Trophoblast cell (in vitro differentiated cells and primary cell): ENCODE measurements at regions not wholly inside any gene's neighbourhood (a gene's known extent, or its start where the extent isn't known, plus 50 kb on each side); places are given as distances from the start of the nearest gene placed in this dataset.
A peak's percentile ranks its signal among the peaks of the same experiment; 100 is the strongest.
"Not testable (repeated sequence)": the region's sequence is repeated elsewhere in the genome, so short reads cannot be mapped to it uniquely, and the experiment has no call there.

Experiments used
- DNase-seq, 2 donors: peaks; one replicate each; pipeline ENCODE4 v3.0.0-alpha.2; 2016
- H2AFZ ChIP-seq: 2 replicates; pipeline ENCODE4 v1.6.1; 2013; ENCODE audit warnings: low read length, moderate library complexity, mild to moderate bottlenecking; ENCODE audit not compliant: insufficient read depth, poor library complexity
- H2AK5ac ChIP-seq: 2 replicates; pipeline ENCODE4 v1.6.1; 2013; ENCODE audit warnings: mild to moderate bottlenecking, low read length
- H2BK120ac ChIP-seq: 2 replicates; pipeline ENCODE4 v1.6.1; 2013; ENCODE audit warnings: low read length, mild to moderate bottlenecking, moderate library complexity; ENCODE audit not compliant: insufficient read depth, poor library complexity
- H2BK12ac ChIP-seq: 2 replicates; pipeline ENCODE4 v1.6.1; 2013; ENCODE audit warnings: mild to moderate bottlenecking, low read length, moderate library complexity
- H2BK5ac ChIP-seq: 2 replicates; pipeline ENCODE4 v1.6.1; 2013; ENCODE audit warnings: low read length, low read depth, moderate library complexity, mild to moderate bottlenecking; ENCODE audit not compliant: poor library complexity
- H3K14ac ChIP-seq: 2 replicates; pipeline ENCODE4 v1.6.1; 2013; ENCODE audit warnings: mild to moderate bottlenecking, low read length
- H3K18ac ChIP-seq: 2 replicates; pipeline ENCODE4 v1.6.1; 2013; ENCODE audit warnings: mild to moderate bottlenecking, low read length
- H3K23ac ChIP-seq: 2 replicates; pipeline ENCODE4 v1.6.1; 2013; ENCODE audit warnings: low read length
- H3K27ac ChIP-seq: 2 replicates; pipeline ENCODE4 v1.5.1; 2013; ENCODE audit warnings: low read depth, mild to moderate bottlenecking, inconsistent platforms, low read length, moderate library complexity
- H3K27me3 ChIP-seq: 2 replicates; pipeline ENCODE4 v1.6.1; 2013; ENCODE audit warnings: inconsistent platforms, mild to moderate bottlenecking, low read length, moderate library complexity; ENCODE audit not compliant: insufficient read depth
- H3K36me3 ChIP-seq, 2 experiments: 1 replicate in 1 of 2; 2 replicates in 1 of 2; pipeline ENCODE4 v1.6.1; 2013; ENCODE audit warnings: low read length in 2 of 2, mild to moderate bottlenecking in 2 of 2, moderate library complexity in 1 of 2; ENCODE audit not compliant: insufficient read depth in 2 of 2, control insufficient read depth in 1 of 2
- H3K4ac ChIP-seq: 2 replicates; pipeline ENCODE4 v1.6.1; 2013; ENCODE audit warnings: low read depth, mild to moderate bottlenecking, low read length, moderate library complexity
- H3K4me1 ChIP-seq, 2 experiments: 1 replicate in 1 of 2; 2 replicates in 1 of 2; pipeline ENCODE4 v1.6.1; 2013; ENCODE audit warnings: low read length in 2 of 2, mild to moderate bottlenecking in 2 of 2, moderate library complexity in 1 of 2; ENCODE audit not compliant: insufficient read depth in 2 of 2, control insufficient read depth in 1 of 2
- H3K4me2 ChIP-seq: 2 replicates; pipeline ENCODE4 v1.6.1; 2013; ENCODE audit warnings: inconsistent platforms, mild to moderate bottlenecking, low read length, moderate library complexity
- H3K4me3 ChIP-seq: 2 replicates; pipeline ENCODE4 v1.5.1; 2013; ENCODE audit warnings: mild to moderate bottlenecking, low read depth, low read length, inconsistent platforms
- H3K79me1 ChIP-seq: one replicate; pipeline ENCODE4 v1.6.1; 2013; ENCODE audit warnings: low read length
- H3K79me2 ChIP-seq: 2 replicates; pipeline ENCODE4 v1.6.1; 2013; ENCODE audit warnings: low read length, mild to moderate bottlenecking; ENCODE audit not compliant: control insufficient read depth, insufficient read depth, poor library complexity
- H3K9ac ChIP-seq: 2 replicates; pipeline ENCODE4 v1.6.1; 2013; ENCODE audit warnings: mild to moderate bottlenecking, low read length
- H3K9me3 ChIP-seq: 2 replicates; pipeline ENCODE4 v1.6.1; 2013; ENCODE audit warnings: low read depth, mild to moderate bottlenecking, control low read depth, inconsistent platforms, low read length; ENCODE audit not compliant: insufficient read depth
- H4K12ac ChIP-seq: 2 replicates; pipeline ENCODE4 v1.6.1; 2013; ENCODE audit warnings: low read depth, mild to moderate bottlenecking, low read length, moderate library complexity
- H4K8ac ChIP-seq: 2 replicates; pipeline ENCODE4 v1.6.1; 2013; ENCODE audit warnings: low read depth, mild to moderate bottlenecking, low read length, moderate library complexity
- H4K91ac ChIP-seq: one replicate; pipeline ENCODE4 v1.6.1; 2013; ENCODE audit warnings: low read depth, mild to moderate bottlenecking, low read length, moderate library complexity
- WGBS: extraction: QIAGEN DNeasy Blood & Tissue Kit; methylation state at CpG from one replicate; pipeline ENCODE4 v1.1.7; 2013; ENCODE audit warnings: missing lambda C conversion rate; ENCODE audit not compliant: insufficient read length, insufficient coverage; ENCODE audit errors: extremely low coverage; 5-methylcytosine and 5-hydroxymethylcytosine counted together

GRCh38 chr5:123975521-123975920, 463.5 kb downstream of the CSNK1G3 start:
- not testable (repeated sequence) for H3K14ac ChIP-seq, H2AK5ac ChIP-seq, H3K27ac ChIP-seq, H2AFZ ChIP-seq, H3K27me3 ChIP-seq, H2BK120ac ChIP-seq, H3K9ac ChIP-seq, H3K4me2 ChIP-seq, DNase-seq, H4K91ac ChIP-seq, H3K79me1 ChIP-seq, H3K9me3 ChIP-seq, H3K18ac ChIP-seq, H3K4me1 ChIP-seq, H4K12ac ChIP-seq, H2BK12ac ChIP-seq, H2BK5ac ChIP-seq, H3K79me2 ChIP-seq, H3K4ac ChIP-seq, H4K8ac ChIP-seq, H3K36me3 ChIP-seq, H3K23ac ChIP-seq, H3K4me3 ChIP-seq

- Histone ChIP-seq H3K4ac (no peak overlapping the region), H3K4me3 (no peak overlapping the region), H4K12ac (no peak overlapping the region), H2AK5ac (no peak overlapping the region), H3K4me1 (no peaks in the 10 kb centered on the region), H3K9ac (no peak overlapping the region), H3K4me2 (no peak overlapping the region), H2BK12ac (no peak overlapping the region), H2BK120ac (no peak overlapping the region), H3K79me2 (no peaks in the 10 kb centered on the region), H2BK5ac (no peak overlapping the region), H3K27ac (no peak overlapping the region), H3K9me3 (no peaks in the 10 kb centered on the region), H2AFZ (no peak overlapping the region), H3K36me3 (no peaks in the 10 kb centered on the region), H3K27me3 (no peaks in the 10 kb centered on the region), H3K23ac (no peak overlapping the region), H3K79me1 (no peaks in the 10 kb centered on the region), H4K91ac (no peak overlapping the region), H4K8ac (no peak overlapping the region), H3K18ac (no peak overlapping the region), H3K14ac (no peak overlapping the region)
- DNase-seq, result no peak
- no CpG with 5 or more reads among the region's 1 CpG for WGBS
Observed at GRCh38 chr5:123966781-123967180, 454.8 kb downstream of the CSNK1G3 start.

- no peak overlapping the region for H2BK5ac ChIP-seq
- H4K8ac ChIP-seq, result no peak overlapping the region
- no peak overlapping the region for H2BK12ac ChIP-seq
- WGBS, result no CpG with 5 or more reads among the region's 3 CpGs
- H3K14ac ChIP-seq, result no peak overlapping the region
- H3K23ac ChIP-seq, result no peak overlapping the region
- H4K12ac ChIP-seq, result no peak overlapping the region
- no peak overlapping the region for H3K4ac ChIP-seq
- no peaks in the 10 kb centered on the region for H3K36me3 ChIP-seq
- H2AFZ ChIP-seq, result no peak overlapping the region
- no peak overlapping the region for H2AK5ac ChIP-seq
- H3K27ac ChIP-seq, result no peak overlapping the region
- no peaks in the 10 kb centered on the region for H3K79me2 ChIP-seq
- no peak overlapping the region for H4K91ac ChIP-seq
- no peak overlapping the region for H3K9ac ChIP-seq
- H3K27me3 ChIP-seq, result no peaks in the 10 kb centered on the region
- H3K9me3 ChIP-seq, result no peaks in the 10 kb centered on the region
- H3K18ac ChIP-seq, result no peak overlapping the region
- no peaks in the 10 kb centered on the region for H3K79me1 ChIP-seq
- no peak for DNase-seq
- H2BK120ac ChIP-seq, result no peak overlapping the region
- no peak overlapping the region for H3K4me3 ChIP-seq
- no peaks in the 10 kb centered on the region for H3K4me1 ChIP-seq
- no peak overlapping the region for H3K4me2 ChIP-seq
Observed at GRCh38 chr5:123965626-123966025, 453.6 kb downstream of the CSNK1G3 start.

- H2AK5ac ChIP-seq, result no peak overlapping the region
- H2BK5ac ChIP-seq, result no peak overlapping the region
- H2BK12ac ChIP-seq, result no peak overlapping the region
- H4K8ac ChIP-seq, result no peak overlapping the region
- H3K36me3 ChIP-seq, result no peaks in the 10 kb centered on the region
- H4K91ac ChIP-seq, result no peak overlapping the region
- H3K4me1 ChIP-seq, result no peaks in the 10 kb centered on the region
- WGBS, result no CpG with 5 or more reads among the region's 1 CpG
- H3K9ac ChIP-seq, result no peak overlapping the region
- H2AFZ ChIP-seq, result no peak overlapping the region
- no peaks in the 10 kb centered on the region for H3K27me3 ChIP-seq
- H3K27ac ChIP-seq, result no peak overlapping the region
- H3K23ac ChIP-seq, result no peak overlapping the region
- no peak overlapping the region for H3K4ac ChIP-seq
- no peak overlapping the region for H4K12ac ChIP-seq
- no peaks in the 10 kb centered on the region for H3K79me1 ChIP-seq
- no peak overlapping the region for H2BK120ac ChIP-seq
- no peak overlapping the region for H3K4me2 ChIP-seq
- DNase-seq, result peak; percentile 4 to 81
- no peak overlapping the region for H3K14ac ChIP-seq
- H3K18ac ChIP-seq, result no peak overlapping the region
- no peaks in the 10 kb centered on the region for H3K79me2 ChIP-seq
- H3K4me3 ChIP-seq, result no peak overlapping the region
- H3K9me3 ChIP-seq, result no peaks in the 10 kb centered on the region
Observed at GRCh38 chr5:123964884-123965283, 452.9 kb downstream of the CSNK1G3 start.
